HepG2 (cell line): ENCODE measurements at regions not wholly inside any gene's neighbourhood (a gene's known extent, or its start where the extent isn't known, plus 50 kb on each side); places are given as distances from the start of the nearest gene placed in this dataset.

Experiments used
- ATAC-seq: fragments of 200-7000 bp; cut with Tn5 transposase; 3 replicates; pipeline ENCODE4 v1.9.1; 2020; ENCODE audit warnings: mild to moderate bottlenecking, moderate library complexity
- BruUV-seq: library from RNA; stranded (reverse); fragments of 400-500 nt; replicated peaks from 2 replicates; lab custom pipeline; 2021; lab: Mats Ljungman, UMichigan
- CTCF ChIA-PET: fragments of 300-600 bp; formaldehyde crosslinking; extraction: SDS; loops from one replicate; lab custom pipeline; 2021; ENCODE audit warnings: low total read pairs, inconsistent platforms, low intra/inter-chr PET ratio; lab: Yijun Ruan, JAX
- POLR2A ChIA-PET: fragments of 350-600 bp; sonication (Branson Sonifier 250); formaldehyde crosslinking; loops from one replicate; lab custom pipeline; 2020; ENCODE audit warnings: antibody characterized with exemption, inconsistent platforms; lab: Yijun Ruan, JAX
- DNase-seq: peaks from one replicate; pipeline ENCODE4 v3.0.0-alpha.2; 2015; ENCODE audit warnings: low spot score
- FAIRE-seq: peaks from 3 replicates; lab custom pipeline; 2011; peaks lifted over from hg19 to GRCh38; lab: Jason Lieb, UNC
- H2AFZ ChIP-seq: one replicate; pipeline ENCODE4 v1.6.1; 2011; ENCODE audit warnings: low read length, inconsistent platforms
- H3K27ac ChIP-seq: fragments of 300-600 bp; 3 replicates; pipeline ENCODE4 v1.8.0; 2011; ENCODE audit warnings: mixed run types, mild to moderate bottlenecking, mixed read lengths, low read length, inconsistent platforms; ENCODE audit not compliant: insufficient read depth; ENCODE audit errors: extremely low read length
- H3K27me3 ChIP-seq, 2 experiments: fragments of 200-600 bp in 1 of 2; 2 replicates in 1 of 2; 3 replicates in 1 of 2; pipeline versions ENCODE4 v1.6.0 to v1.8.0; 2011; ENCODE audit warnings: low read length in 2 of 2, mild to moderate bottlenecking in 2 of 2, moderate library complexity in 2 of 2, inconsistent platforms in 1 of 2; ENCODE audit not compliant: insufficient read depth in 2 of 2, control insufficient read depth in 1 of 2
- H3K36me3 ChIP-seq, 2 experiments: fragments of 200-600 bp in 1 of 2; replicated peaks in 1 of 2; 2 replicates in 1 of 2; 3 replicates in 1 of 2; pipeline versions ENCODE4 v1.5.1 to v1.8.0; 2011; ENCODE audit warnings: low read length in 2 of 2, inconsistent platforms in 1 of 2; ENCODE audit not compliant: insufficient read depth in 2 of 2, control insufficient read depth in 1 of 2
- H3K4me1 ChIP-seq: 2 replicates; pipeline ENCODE4 v1.5.1; 2012; ENCODE audit warnings: low read length, inconsistent platforms; ENCODE audit not compliant: insufficient read depth
- H3K4me2 ChIP-seq: 2 replicates; pipeline ENCODE4 v1.6.0; 2011; ENCODE audit warnings: low read depth, low read length, inconsistent platforms
- H3K4me3 ChIP-seq, 3 experiments: fragments of 200-600 bp in 1 of 3; sonication (generic), shearing (Covaris generic) in 1 of 3; replicated peaks in 1 of 3; 2 replicates each; pipeline ENCODE4 v1.5.1; 2011 to 2016; ENCODE audit warnings: low read length in 3 of 3, inconsistent platforms in 2 of 3, low read depth in 2 of 3, mild to moderate bottlenecking in 2 of 3, control low read depth in 1 of 3, mixed read lengths in 1 of 3; ENCODE audit not compliant: insufficient read depth in 1 of 3
- H3K79me2 ChIP-seq: one replicate; pipeline ENCODE4 v1.6.1; 2011; ENCODE audit warnings: low read length, inconsistent platforms; ENCODE audit not compliant: insufficient read depth
- H3K9ac ChIP-seq: 2 replicates; pipeline ENCODE4 v1.6.0; 2011; ENCODE audit warnings: mild to moderate bottlenecking, low read depth, low read length, inconsistent platforms; ENCODE audit not compliant: insufficient read depth
- H3K9me3 ChIP-seq: 2 replicates; pipeline ENCODE4 v1.5.1; 2012; ENCODE audit warnings: mild to moderate bottlenecking, low read length
- H4K20me1 ChIP-seq: 2 replicates; pipeline ENCODE4 v1.6.0; 2011; ENCODE audit warnings: inconsistent platforms, mild to moderate bottlenecking, low read length, moderate library complexity; ENCODE audit not compliant: insufficient read depth
- ATF7-NPFF ChIP-seq: sonication (generic); formaldehyde crosslinking; IDR thresholded peaks from 2 replicates; pipeline ENCODE4 v1.8.1; 2023; ENCODE audit warnings: mild to moderate bottlenecking, low read depth, missing genetic modification reagents, moderate library complexity
- HNRNPK ChIP-seq: fragments of 200-400 bp; formaldehyde crosslinking; IDR thresholded peaks from 2 replicates; pipeline ENCODE4 v1.6.1; 2018; ENCODE audit warnings: low read length, low read depth, moderate library complexity, mild to moderate bottlenecking; ENCODE audit not compliant: poor library complexity, severe bottlenecking
- HNRNPL ChIP-seq: fragments of 200-400 bp; formaldehyde crosslinking; IDR thresholded peaks from 2 replicates; pipeline ENCODE4 v1.6.1; 2017; ENCODE audit warnings: mild to moderate bottlenecking, low read depth, low read length
- NFYC ChIP-seq: IDR thresholded peaks from 2 replicates; pipeline ENCODE4 v1.6.1; 2016; ENCODE audit warnings: missing genetic modification reagents, missing compliant biosample characterization
- POLR2AphosphoS5 ChIP-seq: IDR thresholded peaks from 2 replicates; pipeline ENCODE4 v1.6.1; 2012; ENCODE audit warnings: low read depth, low read length
- POLR2G ChIP-seq: fragments of 200-400 bp; formaldehyde crosslinking; IDR thresholded peaks from 2 replicates; pipeline ENCODE4 v1.6.1; 2018; ENCODE audit warnings: mild to moderate bottlenecking, low read depth, low read length, moderate library complexity
- PTBP1 ChIP-seq: fragments of 200-400 bp; formaldehyde crosslinking; IDR thresholded peaks from 2 replicates; pipeline ENCODE4 v1.6.1; 2018; ENCODE audit warnings: low read length, low read depth; ENCODE audit not compliant: poor library complexity, severe bottlenecking
- RFXANK ChIP-seq: IDR thresholded peaks from 2 replicates; pipeline ENCODE4 v1.6.1; 2016
- ZBTB3 ChIP-seq: sonication (generic); formaldehyde crosslinking; IDR thresholded peaks from 2 replicates; pipeline ENCODE4 v1.4.0; 2020; ENCODE audit warnings: low read depth, mild to moderate bottlenecking, moderate library complexity, missing genetic modification reagents, borderline replicate concordance
- ZBTB33 ChIP-seq: sonication (generic); formaldehyde crosslinking; IDR thresholded peaks from 2 replicates; pipeline ENCODE4 v1.4.0; 2020; ENCODE audit warnings: missing genetic modification reagents
- ZBTB39 ChIP-seq: sonication (generic); formaldehyde crosslinking; IDR thresholded peaks from 2 replicates; pipeline ENCODE4 v1.5.0; 2020; ENCODE audit warnings: missing genetic modification reagents
- ZNF276 ChIP-seq: sonication (generic); formaldehyde crosslinking; IDR thresholded peaks from 2 replicates; pipeline ENCODE4 v1.4.0; 2020; ENCODE audit warnings: mild to moderate bottlenecking, low read depth, missing genetic modification reagents
- ZNF326 ChIP-seq: sonication (generic); formaldehyde crosslinking; IDR thresholded peaks from 2 replicates; pipeline ENCODE4 v1.4.0; 2020; ENCODE audit warnings: missing genetic modification reagents, borderline replicate concordance
- ZNF607 ChIP-seq: sonication (generic); formaldehyde crosslinking; IDR thresholded peaks from 2 replicates; pipeline ENCODE4 v1.5.1; 2020; ENCODE audit warnings: missing genetic modification reagents, mild to moderate bottlenecking, borderline replicate concordance
- ZNF749 ChIP-seq: sonication (generic); formaldehyde crosslinking; IDR thresholded peaks from 2 replicates; pipeline ENCODE4 v1.8.0; 2022; ENCODE audit warnings: mild to moderate bottlenecking, missing genetic modification reagents, moderate library complexity, borderline replicate concordance
- WGBS: methylation state at CpG from one replicate; pipeline ENCODE4 v1.1.6; 2017; ENCODE audit warnings: low lambda C conversion rate; 5-methylcytosine and 5-hydroxymethylcytosine counted together
- in situ Hi-C: cut with HindIII; loops from 2 replicates; pipeline ENCODE4 v1.10.0; 2017; ENCODE audit warnings: low pct_unique_long_range_greater_than_20kb; ENCODE audit not compliant: extremely low pct_ligation_motif_present
- intact Hi-C: fragments of 100-400 bp; cut with micrococcal nuclease; formaldehyde crosslinking; loops from one replicate; pipeline ENCODE4 v1.10.0; 2022; ENCODE audit not compliant: unreplicated experiment

GRCh38 chr20:56857950-56858349 lies 228.8 kb downstream of the TFAP2C start:
- H3K4me2 ChIP-seq = no peak overlapping the region
- H3K9me3 ChIP-seq = no peaks in the 10 kb centered on the region
- 12% methylated on average over 8 of the region's 8 CpGs for whole genome bisulfite sequencing
- H3K27ac ChIP-seq = no peak overlapping the region
- ATAC-seq (no peak), FAIRE-seq (no peak)
- intact Hi-C loops = no loop called here
- no peak overlapping the region for H2AFZ ChIP-seq
- H4K20me1 ChIP-seq = no peaks in the 10 kb centered on the region
- H3K79me2 ChIP-seq = no peaks in the 10 kb centered on the region
- no peak overlapping the region for H3K4me3 ChIP-seq
- TF ChIP-seq RFXANK (CRISPR knock-in tag) (no peak), ZNF749 (CRISPR knock-in tag) (no peak), ZNF326 (CRISPR knock-in tag) (no peak), HNRNPL (no peak), ZBTB3 (CRISPR knock-in tag) (no peak), POLR2AphosphoS5 (no peak), ATF7-NPFF (CRISPR knock-in tag) (no peak), ZNF276 (CRISPR knock-in tag) (no peak), ZBTB39 (no peak), PTBP1 (no peak), ZBTB33 (CRISPR knock-in tag) (no peak), HNRNPK (no peak), ZNF607 (CRISPR knock-in tag) (no peak), POLR2G (no peak), NFYC (CRISPR knock-in tag) (no peak)
- TF ChIP-seq, all 625 proteins: peak for 0
- Histone ChIP-seq H3K4me1 (no peaks in the 10 kb centered on the region), H3K36me3 (no peaks in the 10 kb centered on the region), H3K27me3 (peaks cover 0 to 38% of the 10 kb centered on the region in 2 experiments; a peak in 3 of 5 replicates), H3K9ac (no peak overlapping the region)
- in situ Hi-C loops = no loop called here
- POLR2A ChIA-PET = no interaction called here
- no peak for DNase-seq
- no TSS peak for BruUV-seq
- CTCF ChIA-PET = no interaction called here
